Activated CD4-positive, CD25-positive, alpha-beta regulatory T cell treated with anti-CD3 and anti-CD28 coated beads, Interleukin-2, amount 50 U/mL, for 72 hours (primary cell): ENCODE measurements at regions not wholly inside any gene's neighbourhood (a gene's known extent, or its start where the extent isn't known, plus 50 kb on each side); places are given as distances from the start of the nearest gene placed in this dataset.

Source experiments
- DNase-seq: peaks from one replicate; pipeline ENCODE4 v3.0.0; 2021

DNA sequence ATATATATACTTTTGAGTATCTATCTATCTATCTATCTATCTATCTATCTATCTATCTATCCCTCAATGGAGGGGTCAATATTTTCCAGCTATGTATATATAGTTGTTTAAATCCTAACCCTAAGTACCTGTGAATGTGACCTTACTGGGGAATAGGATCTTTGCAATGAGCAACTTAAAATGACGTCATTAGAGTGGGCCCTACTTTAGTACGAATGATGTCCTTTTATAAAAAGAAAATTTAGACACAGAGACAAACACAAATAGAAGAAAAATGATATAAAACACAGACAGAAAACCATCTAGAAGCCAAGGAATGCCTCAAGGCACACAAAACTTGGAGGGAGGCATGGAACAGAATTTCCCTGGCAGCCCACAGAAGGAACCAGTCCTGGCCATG, 2283.7 kb downstream of the NCAM2 start:
- DNase-seq = no peak

DNA sequence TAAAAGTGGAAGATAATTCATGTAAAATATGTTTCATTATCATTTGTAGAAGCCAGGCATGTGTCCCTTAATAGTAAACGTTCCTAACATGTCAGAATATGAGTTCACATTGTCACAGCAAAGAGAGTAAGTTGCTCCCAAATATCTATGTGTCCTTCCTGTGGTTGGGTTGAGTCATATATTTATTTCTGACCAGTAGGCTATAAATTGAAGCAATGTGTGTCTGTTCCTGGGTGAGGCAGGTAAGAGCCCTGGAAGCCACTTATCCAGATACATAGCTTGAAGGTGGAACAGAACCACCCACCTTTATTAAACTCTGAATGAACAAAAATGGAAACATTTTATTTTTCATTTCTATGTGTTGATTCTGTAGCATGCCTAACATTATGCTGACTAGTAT, 2251.6 kb downstream of the NCAM2 start:
- no peak for DNase-seq

DNA sequence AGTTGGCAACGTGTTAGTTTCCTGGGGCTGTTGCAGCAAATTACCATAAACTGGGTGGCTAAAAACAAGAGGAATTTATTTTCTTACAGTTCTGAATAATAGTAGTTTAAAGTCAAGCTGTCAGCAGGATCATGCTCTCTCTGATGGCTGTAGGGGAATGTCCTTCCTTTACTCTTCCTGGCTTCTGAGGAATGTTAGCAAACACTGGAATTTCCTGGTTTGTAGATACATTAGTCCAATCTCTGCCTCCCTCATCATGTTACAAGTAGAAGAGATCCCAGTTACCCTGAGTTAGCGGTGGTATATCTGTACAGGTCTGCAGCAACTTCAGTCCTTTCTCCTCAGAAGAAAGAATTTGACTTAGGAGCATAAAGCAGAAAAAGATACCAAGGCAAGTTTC, 2249.1 kb downstream of the NCAM2 start:
- DNase-seq = no peak

DNA sequence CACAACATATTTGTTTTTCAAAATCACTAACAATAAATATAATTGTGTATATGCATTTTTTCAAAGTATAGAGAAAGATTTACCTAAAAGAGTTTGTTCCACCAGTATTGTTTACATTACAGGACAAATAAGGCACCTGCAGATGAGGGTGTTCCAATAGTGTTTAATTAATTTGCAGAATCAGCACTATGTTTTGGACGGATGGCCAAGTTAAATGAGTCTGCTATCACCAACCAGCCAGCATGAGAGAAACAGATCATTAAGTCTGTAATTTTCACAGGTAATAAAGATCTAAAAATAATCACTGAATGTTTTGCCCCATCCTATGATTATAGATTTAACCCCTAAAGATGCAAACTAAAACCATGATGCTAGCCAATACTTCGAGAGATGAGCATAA, 2247.0 kb downstream of the NCAM2 start:
- DNase-seq = no peak

DNA sequence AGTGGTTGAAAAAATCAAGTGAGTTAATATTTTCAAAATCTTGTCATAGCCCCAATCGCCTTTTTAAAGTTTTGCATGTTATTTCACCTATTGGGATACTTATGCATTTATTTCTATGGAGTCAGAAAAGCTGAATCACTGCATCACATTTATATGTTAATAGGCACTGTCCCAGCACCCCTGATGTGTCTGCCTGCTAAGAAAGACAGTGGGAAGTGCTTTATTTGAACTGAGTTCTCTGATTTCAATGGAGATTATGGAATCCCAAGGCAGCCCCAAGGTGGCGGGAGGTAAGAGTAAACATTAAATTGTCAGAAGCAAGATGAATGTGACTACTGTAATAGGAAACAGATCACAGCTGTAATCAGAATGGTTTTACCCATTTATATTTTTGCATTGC, 2225.7 kb downstream of the NCAM2 start:
- no peak for DNase-seq

DNA sequence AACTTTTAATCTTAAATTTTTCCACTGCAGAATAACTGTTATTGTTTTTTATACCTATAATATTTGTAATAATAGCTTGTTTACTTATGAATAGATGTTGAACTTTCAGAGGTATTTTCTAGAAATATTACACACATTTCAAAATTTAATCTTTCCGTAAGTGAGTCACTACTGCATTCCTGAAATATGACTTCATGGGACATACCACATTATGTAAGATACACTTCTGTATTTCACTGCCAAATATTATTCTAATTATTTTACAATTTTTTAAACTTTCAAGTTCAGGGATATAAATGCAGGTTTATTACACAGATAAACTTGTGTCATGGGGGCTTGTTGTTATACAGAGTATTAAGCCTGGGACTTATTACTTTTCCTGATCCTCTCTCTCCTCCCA, 2220.5 kb downstream of the NCAM2 start:
- DNase-seq = no peak

DNA sequence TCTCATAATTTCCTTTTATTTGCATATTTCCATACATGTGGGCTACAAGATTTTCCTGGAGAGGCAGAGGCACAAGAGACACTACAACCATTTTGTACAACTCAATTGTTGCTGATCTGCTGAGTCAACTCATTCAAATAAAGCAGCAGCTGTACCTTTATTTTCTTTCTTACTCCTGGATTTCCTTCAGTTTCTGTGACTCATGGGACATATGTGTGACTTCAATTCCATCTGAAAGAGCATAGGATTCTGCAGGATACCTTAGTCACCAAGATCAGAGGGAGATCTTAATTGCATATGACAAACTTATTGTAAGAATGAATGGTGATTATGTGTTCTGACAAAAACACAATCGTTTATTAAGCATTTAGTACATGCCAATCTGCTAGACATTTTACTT, 2219.4 kb downstream of the NCAM2 start:
- no peak for DNase-seq

DNA sequence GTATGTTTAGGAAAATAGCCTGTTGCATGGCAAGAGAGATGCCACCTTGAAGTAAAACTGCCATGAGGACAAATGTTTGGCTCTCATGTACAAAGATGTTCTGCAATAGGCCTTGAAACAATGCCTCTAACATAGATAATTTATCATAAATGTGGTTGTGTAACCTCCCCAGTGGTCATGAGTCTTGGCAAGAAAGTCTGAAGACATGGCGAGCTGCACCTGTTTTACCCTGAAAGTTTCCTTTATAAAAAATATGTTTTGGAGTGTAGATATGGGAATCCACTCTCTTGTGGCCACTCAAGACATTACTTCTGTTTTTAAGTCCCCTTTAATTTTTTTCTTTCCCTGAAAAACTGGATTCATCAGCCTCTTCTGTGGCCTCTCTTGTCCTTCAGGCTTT, 2217.1 kb downstream of the NCAM2 start:
- DNase-seq = no peak
